ENCODE measurements at regions not wholly inside any gene's neighbourhood (a gene's known extent, or its start where the extent isn't known, plus 50 kb on each side); places are given as distances from the start of the nearest gene placed in this dataset.

DNA sequence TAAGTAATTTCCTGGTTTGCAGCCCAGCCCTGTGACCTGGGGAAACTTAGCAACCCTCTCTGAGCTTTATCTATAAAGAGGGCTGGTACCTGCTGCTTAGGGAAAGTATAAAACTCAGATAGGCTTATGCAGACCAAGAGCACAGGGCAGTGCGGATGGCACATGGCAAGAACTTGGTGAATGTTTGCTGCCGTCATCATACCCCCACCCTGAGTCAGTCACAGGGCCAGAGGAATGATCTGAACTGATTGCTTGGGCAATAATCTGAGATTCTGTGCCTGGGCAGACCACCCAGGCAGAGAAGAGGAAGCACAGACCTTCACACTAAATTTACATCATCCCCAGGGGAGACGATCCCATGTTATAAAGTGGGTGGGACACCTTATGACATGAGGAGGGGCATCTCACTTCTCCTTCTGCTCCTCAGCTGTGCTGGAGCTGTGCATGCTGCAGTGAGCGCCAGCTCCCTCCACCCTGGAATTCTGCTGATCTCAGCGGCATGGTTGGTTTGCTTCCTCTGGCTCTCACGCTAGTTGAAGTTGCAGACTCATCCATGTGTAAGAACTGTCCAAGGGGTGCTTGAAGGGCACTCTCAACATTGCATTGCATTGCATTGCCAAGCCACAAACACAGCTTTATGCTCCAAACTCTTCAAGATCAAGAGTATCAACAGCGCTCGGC, 197.1 kb downstream of the AJAP1 start:
- DNase-seq: no peak
- intact Hi-C loops (cut with DNase I): no loop called here

DNA sequence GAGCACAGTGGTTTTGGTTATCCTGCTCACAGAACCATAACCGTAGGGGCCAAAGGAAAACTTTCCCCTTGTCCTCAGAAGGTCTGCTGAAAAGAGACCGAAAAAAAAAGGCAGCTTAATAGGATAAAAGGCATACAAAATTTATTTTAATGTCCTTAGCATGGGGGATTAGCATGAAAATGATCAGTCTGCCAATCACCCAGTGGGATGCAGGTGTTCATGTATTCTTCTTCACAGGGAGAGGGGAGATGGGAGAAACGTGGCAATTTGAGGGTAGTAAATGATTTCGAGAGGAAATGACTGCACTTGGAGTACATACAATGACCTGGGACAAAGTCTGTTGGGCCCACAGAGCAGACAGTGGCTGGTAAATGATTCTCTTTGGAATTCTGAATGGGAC, 194.0 kb downstream of the AJAP1 start:
- intact Hi-C loops (cut with DNase I): no loop called here
- no peak for DNase-seq

- intact Hi-C loops (cut with DNase I): no loop called here
- no peak for DNase-seq
Observed at GRCh38 chr1:4847711-4848110, 193.3 kb downstream of the AJAP1 start.
